CD4-positive, CD25-positive, alpha-beta regulatory T cell (primary cell): ENCODE measurements at regions not wholly inside any gene's neighbourhood (a gene's known extent, or its start where the extent isn't known, plus 50 kb on each side); places are given as distances from the start of the nearest gene placed in this dataset.

Source experiments
- ATAC-seq, 2 donors: fragments of 150-1000 bp; cut with Tn5 transposase; one replicate each; pipeline ENCODE4 v1.10.0; 2021; ENCODE audit warnings: low read depth in 2 of 2, moderate number of reproducible peaks in 2 of 2, moderate library complexity in 1 of 2
- DNase-seq, 3 donors: peaks; one replicate each; pipeline versions ENCODE4 v3.0.0 to v3.0.0-alpha.2; 2012 to 2022; ENCODE audit warnings: mixed read lengths in 1 of 3
- H3K27ac ChIP-seq: one replicate; pipeline ENCODE4 v1.7.0; 2013; ENCODE audit warnings: mild to moderate bottlenecking, low read length; ENCODE audit not compliant: insufficient read depth, poor library complexity, severe bottlenecking
- H3K27me3 ChIP-seq: one replicate; pipeline ENCODE4 v1.7.0; 2013; ENCODE audit warnings: low read length; ENCODE audit not compliant: control insufficient read depth, insufficient read depth
- H3K36me3 ChIP-seq: one replicate; pipeline ENCODE4 v1.7.0; 2013; ENCODE audit warnings: mild to moderate bottlenecking, low read length, moderate library complexity; ENCODE audit not compliant: control insufficient read depth, insufficient read depth
- H3K4me1 ChIP-seq: 2 replicates; pipeline ENCODE4 v1.7.0; 2013; ENCODE audit warnings: mild to moderate bottlenecking, low read length; ENCODE audit not compliant: insufficient read depth, control insufficient read depth, poor library complexity, severe bottlenecking
- H3K4me3 ChIP-seq: one replicate; pipeline ENCODE4 v1.7.0; 2013; ENCODE audit warnings: low read depth, mild to moderate bottlenecking, low read length, moderate library complexity
- H3K9me3 ChIP-seq, 2 experiments: 1 replicate in 1 of 2; 2 replicates in 1 of 2; pipeline ENCODE4 v1.7.0; 2013; ENCODE audit warnings: low read length in 2 of 2, mild to moderate bottlenecking in 1 of 2, moderate library complexity in 1 of 2; ENCODE audit not compliant: control insufficient read depth in 2 of 2
- H3K27ac Mint-ChIP-seq, 3 donors: one replicate each; pipeline ENCODE4 v1.8.0; 2020 to 2022; ENCODE audit warnings: mild to moderate bottlenecking in 3 of 3, mixed read lengths in 3 of 3, moderate library complexity in 2 of 3
- H3K27me3 Mint-ChIP-seq: one replicate; pipeline ENCODE4 v1.8.0; 2022; ENCODE audit warnings: mild to moderate bottlenecking, mixed read lengths
- H3K36me3 Mint-ChIP-seq: one replicate; pipeline ENCODE4 v1.8.0; 2020; ENCODE audit warnings: mixed read lengths
- H3K4me1 Mint-ChIP-seq, 4 donors: one replicate each; pipeline ENCODE4 v1.8.0; 2020 to 2022; ENCODE audit warnings: mixed read lengths in 4 of 4, mild to moderate bottlenecking in 1 of 4
- H3K4me3 Mint-ChIP-seq, 4 donors: one replicate each; pipeline ENCODE4 v1.8.0; 2020 to 2022; ENCODE audit warnings: mild to moderate bottlenecking in 4 of 4, mixed read lengths in 4 of 4, moderate library complexity in 3 of 4
- H3K9me3 Mint-ChIP-seq, 7 donors: one replicate each; pipeline ENCODE4 v1.8.0; 2020 to 2022; ENCODE audit warnings: mixed read lengths in 7 of 7, mild to moderate bottlenecking in 3 of 7, moderate library complexity in 2 of 7

GRCh38 chr1:115400426-115400825 lies 62.4 kb upstream of the NGF start:
- H3K27me3 ChIP-seq = no peaks in the 10 kb centered on the region
- peaks cover 0 to 5% (median 0%) of the 10 kb centered on the region in 7 donors for H3K9me3 Mint-ChIP-seq
- no peaks in the 10 kb centered on the region for H3K4me1 ChIP-seq
- no peak overlapping the region for H3K4me3 Mint-ChIP-seq
- no peak overlapping the region for H3K27ac ChIP-seq
- H3K4me3 ChIP-seq = no peak overlapping the region
- DNase-seq (no peak), ATAC-seq (no peak)
- H3K36me3 Mint-ChIP-seq = no peaks in the 10 kb centered on the region
- H3K4me1 Mint-ChIP-seq = no peaks in the 10 kb centered on the region
- no peaks in the 10 kb centered on the region for H3K36me3 ChIP-seq
- no peaks in the 10 kb centered on the region for H3K9me3 ChIP-seq
- peaks cover 4% of the 10 kb centered on the region for H3K27me3 Mint-ChIP-seq
- H3K27ac Mint-ChIP-seq = no peak overlapping the region

GRCh38 chr1:115398745-115399144 lies 60.7 kb upstream of the NGF start:
- ATAC-seq = no peak
- Mint-ChIP-seq H3K27me3 (peaks cover 5% of the 10 kb centered on the region), H3K27ac (peak overlapping the region in 1 of 3 donors; percentile 32), H3K4me3 (no peak overlapping the region), H3K4me1 (no peaks in the 10 kb centered on the region), H3K9me3 (peaks cover 0 to 5% (median 0%) of the 10 kb centered on the region in 7 donors), H3K36me3 (no peaks in the 10 kb centered on the region)
- H3K4me3 ChIP-seq = no peak overlapping the region
- H3K36me3 ChIP-seq = no peaks in the 10 kb centered on the region
- no peaks in the 10 kb centered on the region for H3K4me1 ChIP-seq
- H3K9me3 ChIP-seq = no peaks in the 10 kb centered on the region
- H3K27ac ChIP-seq = no peak overlapping the region
- no peaks in the 10 kb centered on the region for H3K27me3 ChIP-seq
- no peak for DNase-seq
